ENCODE measurements at regions not wholly inside any gene's neighbourhood (a gene's known extent, or its start where the extent isn't known, plus 50 kb on each side); places are given as distances from the start of the nearest gene placed in this dataset.
A peak's percentile ranks its signal among the peaks of the same experiment; 100 is the strongest.

DNA sequence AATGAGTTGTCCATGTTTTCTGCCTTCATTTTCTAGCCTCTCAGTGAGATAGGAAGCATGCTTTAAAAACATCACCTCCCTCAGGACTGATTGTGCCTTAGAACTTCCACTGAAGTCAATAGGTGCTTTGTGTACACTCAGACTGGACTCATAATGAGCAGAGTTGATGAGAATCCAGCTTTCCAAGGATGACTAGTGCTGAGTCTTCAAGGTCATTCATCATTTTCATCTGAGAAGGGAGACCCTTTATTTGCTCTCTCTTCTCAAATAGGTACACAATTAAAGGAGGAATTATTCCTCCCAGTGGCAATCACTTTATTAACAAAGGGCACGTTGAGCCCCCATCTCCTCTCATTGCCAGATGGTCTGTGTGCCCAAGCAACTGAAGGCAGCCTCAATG, 210.9 kb upstream of the PRKD1 start:
- WGBS (ENCODE audit: extremely low coverage, insufficient read length, low lambda C conversion rate) = no CpG with 5 or more reads among the region's 1 CpG
- Mint-ChIP-seq H3K36me3 (ENCODE audit: insufficient read depth in 1 of 3, low read depth in 3 of 3) (no peaks in the 10 kb centered on the region), H3K27me3 (ENCODE audit: low read depth) (no peaks in the 10 kb centered on the region), H3K4me1 (no peaks in the 10 kb centered on the region), H3K27ac (no peak overlapping the region), H3K9me3 (no peaks in the 10 kb centered on the region), H3K4me3 (no peak overlapping the region)
- H3K4me1 ChIP-seq (ENCODE audit: insufficient read depth, low read length) = no peaks in the 10 kb centered on the region
- H3K18ac ChIP-seq (ENCODE audit: insufficient read length, low read depth, low read length) = no peak overlapping the region
- H3K4me2 ChIP-seq (ENCODE audit: insufficient read depth, insufficient read length, low read length) = no peak overlapping the region
- H4K91ac ChIP-seq (ENCODE audit: insufficient read length, low read depth, low read length) = no peak overlapping the region
- H3K79me1 ChIP-seq (ENCODE audit: insufficient read depth, low read depth, low read length, poor library complexity, severe bottlenecking) = no peaks in the 10 kb centered on the region
- no peak overlapping the region for H2BK120ac ChIP-seq (ENCODE audit: low read depth, low read length, poor library complexity, severe bottlenecking)
- no peak overlapping the region for H2BK20ac ChIP-seq (ENCODE audit: low read depth, low read length, poor library complexity, severe bottlenecking)
- no peak overlapping the region for H2BK12ac ChIP-seq (ENCODE audit: insufficient read length, low read depth, low read length)
- no peak overlapping the region for H2AK5ac ChIP-seq (ENCODE audit: insufficient read length, low read length)
- no peak overlapping the region for H3K56ac ChIP-seq (ENCODE audit: insufficient read length, low read depth, low read length)
- no peak overlapping the region for H2AFZ ChIP-seq (ENCODE audit: low read length)
- no peak overlapping the region for H4K5ac ChIP-seq (ENCODE audit: insufficient read length, low read depth, low read length)
- no peak overlapping the region for H3K4ac ChIP-seq (ENCODE audit: low read depth, low read length)
- no peaks in the 10 kb centered on the region for H3K79me2 ChIP-seq (ENCODE audit: insufficient read depth, low read length)
- no peaks in the 10 kb centered on the region for H3K27me3 ChIP-seq (ENCODE audit: insufficient read depth, low read length)
- DNase-seq = no peak
- H3K14ac ChIP-seq (ENCODE audit: insufficient read depth, low read length) = no peak overlapping the region
- H3K23ac ChIP-seq (ENCODE audit: insufficient read length, low read depth, low read length) = peak overlapping the region; percentile 36
- no peaks in the 10 kb centered on the region for H4K20me1 ChIP-seq (ENCODE audit: control insufficient read depth, insufficient read depth, insufficient read length)
- no peak overlapping the region for H2BK15ac ChIP-seq (ENCODE audit: low read depth, low read length)
- H3T11ph ChIP-seq (ENCODE audit: low read length) = no peak overlapping the region
- TF ChIP-seq, protein P1, sequence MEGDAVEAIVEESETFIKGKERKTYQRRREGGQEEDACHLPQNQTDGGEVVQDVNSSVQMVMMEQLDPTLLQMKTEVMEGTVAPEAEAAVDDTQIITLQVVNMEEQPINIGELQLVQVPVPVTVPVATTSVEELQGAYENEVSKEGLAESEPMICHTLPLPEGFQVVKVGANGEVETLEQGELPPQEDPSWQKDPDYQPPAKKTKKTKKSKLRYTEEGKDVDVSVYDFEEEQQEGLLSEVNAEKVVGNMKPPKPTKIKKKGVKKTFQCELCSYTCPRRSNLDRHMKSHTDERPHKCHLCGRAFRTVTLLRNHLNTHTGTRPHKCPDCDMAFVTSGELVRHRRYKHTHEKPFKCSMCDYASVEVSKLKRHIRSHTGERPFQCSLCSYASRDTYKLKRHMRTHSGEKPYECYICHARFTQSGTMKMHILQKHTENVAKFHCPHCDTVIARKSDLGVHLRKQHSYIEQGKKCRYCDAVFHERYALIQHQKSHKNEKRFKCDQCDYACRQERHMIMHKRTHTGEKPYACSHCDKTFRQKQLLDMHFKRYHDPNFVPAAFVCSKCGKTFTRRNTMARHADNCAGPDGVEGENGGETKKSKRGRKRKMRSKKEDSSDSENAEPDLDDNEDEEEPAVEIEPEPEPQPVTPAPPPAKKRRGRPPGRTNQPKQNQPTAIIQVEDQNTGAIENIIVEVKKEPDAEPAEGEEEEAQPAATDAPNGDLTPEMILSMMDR (conservative IDR thresholded peaks at IDR 0.05) = no peak
- H3K23me2 ChIP-seq (ENCODE audit: insufficient read length, low read depth, low read length, poor library complexity, severe bottlenecking) = no peaks in the 10 kb centered on the region
- no peak overlapping the region for H2BK5ac ChIP-seq (ENCODE audit: insufficient read length, low read length)
- no peak overlapping the region for H3K9ac ChIP-seq (ENCODE audit: extremely low read depth, insufficient read length, low read length)
- no peak overlapping the region for H4K8ac ChIP-seq (replicated peaks; ENCODE audit: insufficient read length, low read depth, low read length)
- no peaks in the 10 kb centered on the region for H3K9me3 ChIP-seq (ENCODE audit: control insufficient read depth, low read depth, low read length)
- no peak overlapping the region for H3K27ac ChIP-seq (ENCODE audit: insufficient read length, low read depth, low read length)

All from H9 (cell line).